T follicular helper cell (primary cell): ENCODE measurements at regions not wholly inside any gene's neighbourhood (a gene's known extent, or its start where the extent isn't known, plus 50 kb on each side); places are given as distances from the start of the nearest gene placed in this dataset.
"Not testable (repeated sequence)": the region's sequence is repeated elsewhere in the genome, so short reads cannot be mapped to it uniquely, and the experiment has no call there.

Experiments
- DNase-seq: peaks from one replicate; pipeline ENCODE4 v3.0.0-alpha.2; 2020; ENCODE audit warnings: low read depth

- DNase-seq: no peak
Measured at GRCh38 chr4:164313853-164314252, 440.1 kb upstream of the SMIM31 start.

- no peak for DNase-seq
Measured at GRCh38 chr4:164318350-164318749, 435.6 kb upstream of the SMIM31 start.

GRCh38 chr4:164319688-164320087 is 434.2 kb upstream of the SMIM31 start:
- DNase-seq: no peak

GRCh38 chr4:164320847-164321246 is 433.1 kb upstream of the SMIM31 start:
- no peak for DNase-seq

- DNase-seq: no peak
Measured at GRCh38 chr4:164326056-164326455, 427.9 kb upstream of the SMIM31 start.

- DNase-seq: no peak
Measured at GRCh38 chr4:164337219-164337944, 416.5 kb upstream of the SMIM31 start.

GRCh38 chr4:164343472-164343976 is 410.4 kb upstream of the SMIM31 start:
- no peak for DNase-seq

- DNase-seq: no peak
Measured at GRCh38 chr4:164345756-164346155, 408.2 kb upstream of the SMIM31 start.

- no peak for DNase-seq
Measured at GRCh38 chr4:164350061-164350460, 403.9 kb upstream of the SMIM31 start.

- not testable (repeated sequence) for DNase-seq
Measured at GRCh38 chr4:164350716-164351115, 403.2 kb upstream of the SMIM31 start.

- DNase-seq: no peak
Measured at GRCh38 chr4:164357957-164358356, 396.0 kb upstream of the SMIM31 start.

GRCh38 chr4:164358400-164358799 is 395.5 kb upstream of the SMIM31 start:
- DNase-seq: no peak

GRCh38 chr4:164359881-164360280 is 394.1 kb upstream of the SMIM31 start:
- DNase-seq: no peak

GRCh38 chr4:164368894-164369293 is 385.0 kb upstream of the SMIM31 start:
- DNase-seq: no peak

GRCh38 chr4:164373021-164373420 is 380.9 kb upstream of the SMIM31 start:
- DNase-seq: no peak

GRCh38 chr4:164377277-164377676 is 376.7 kb upstream of the SMIM31 start:
- no peak for DNase-seq

- no peak for DNase-seq
Measured at GRCh38 chr4:164378361-164378760, 375.6 kb upstream of the SMIM31 start.

GRCh38 chr4:164379694-164380093 is 374.2 kb upstream of the SMIM31 start:
- no peak for DNase-seq

GRCh38 chr4:164381859-164382258 is 372.1 kb upstream of the SMIM31 start:
- DNase-seq: no peak

GRCh38 chr4:164383058-164383357 is 370.9 kb upstream of the SMIM31 start:
- no peak for DNase-seq

GRCh38 chr4:164383358-164384220 is 370.3 kb upstream of the SMIM31 start:
- DNase-seq: no peak

- no peak for DNase-seq
Measured at GRCh38 chr4:164384416-164384815, 369.5 kb upstream of the SMIM31 start.

GRCh38 chr4:164396439-164396838 is 357.5 kb upstream of the SMIM31 start:
- DNase-seq: no peak
